OCI-LY3 (cell line): ENCODE measurements at regions not wholly inside any gene's neighbourhood (a gene's known extent, or its start where the extent isn't known, plus 50 kb on each side); places are given as distances from the start of the nearest gene placed in this dataset.

Experiments used
- H2AFZ ChIP-seq: fragments of 200-600, 300-600 bp; shearing (Covaris generic); 2 replicates; pipeline ENCODE4 v1.6.0; 2014; ENCODE audit warnings: antibody characterized with exemption, low read depth, low read length
- H3K27ac ChIP-seq: fragments of 200-600, 300-600 bp; sonication (generic); 2 replicates; pipeline ENCODE4 v1.5.1; 2014; ENCODE audit warnings: mild to moderate bottlenecking, low read length, moderate library complexity, mixed read lengths
- H3K27me3 ChIP-seq: fragments of 200-600, 300-600 bp; sonication (generic); 2 replicates; pipeline ENCODE4 v1.6.1; 2014; ENCODE audit warnings: low read depth, low read length, mixed read lengths
- H3K36me3 ChIP-seq: fragments of 200-600, 300-600 bp; sonication (generic); replicated peaks from 2 replicates; pipeline ENCODE3; 2014; ENCODE audit warnings: low read depth, low read length, mixed read lengths
- H3K4me1 ChIP-seq: fragments of 300-600, 200-600 bp; sonication (generic); 2 replicates; pipeline ENCODE4 v1.6.1; 2014; ENCODE audit warnings: low read length, mixed read lengths
- H3K4me2 ChIP-seq: fragments of 200-600, 300-600 bp; sonication (generic); 2 replicates; pipeline ENCODE4 v1.6.1; 2014; ENCODE audit warnings: low read length, mixed read lengths
- H3K4me3 ChIP-seq: fragments of 300-600, 200-600 bp; sonication (generic); 2 replicates; pipeline ENCODE4 v1.5.1; 2014; ENCODE audit warnings: antibody characterized with exemption, mild to moderate bottlenecking, low read length, moderate library complexity
- H3K79me2 ChIP-seq: fragments of 300-600, 200-600 bp; shearing (Covaris generic); 2 replicates; pipeline ENCODE4 v1.6.1; 2014; ENCODE audit warnings: mild to moderate bottlenecking, low read length, mixed read lengths
- H3K9ac ChIP-seq: fragments of 300-600, 200-600 bp; shearing (Covaris generic); 2 replicates; pipeline ENCODE4 v1.6.0; 2014; ENCODE audit warnings: mild to moderate bottlenecking, low read length, moderate library complexity
- H3K9me3 ChIP-seq: fragments of 200-600, 300-600 bp; shearing (Covaris generic); 2 replicates; pipeline ENCODE4 v1.6.1; 2014; ENCODE audit warnings: low read length, mixed read lengths; ENCODE audit not compliant: insufficient read depth
- H4K20me1 ChIP-seq: fragments of 200-600, 300-600 bp; sonication (generic); 2 replicates; pipeline ENCODE4 v1.6.1; 2016; ENCODE audit warnings: low read length, mixed read lengths; ENCODE audit not compliant: insufficient read depth
- EZH2phosphoT487 ChIP-seq: fragments of 200-600 bp; shearing (Covaris generic); IDR thresholded peaks from 2 replicates; pipeline ENCODE4 v1.6.1; 2018; ENCODE audit warnings: antibody characterized with exemption, mixed run types, low read depth
- TF ChIP-seq, protein P1 (sequence below): fragments of 200-600, 300-600 bp; sonication (generic); IDR thresholded peaks from 2 replicates; pipeline ENCODE4 v1.5.1; 2014; ENCODE audit warnings: antibody characterized with exemption, low read length, low read depth

DNA sequence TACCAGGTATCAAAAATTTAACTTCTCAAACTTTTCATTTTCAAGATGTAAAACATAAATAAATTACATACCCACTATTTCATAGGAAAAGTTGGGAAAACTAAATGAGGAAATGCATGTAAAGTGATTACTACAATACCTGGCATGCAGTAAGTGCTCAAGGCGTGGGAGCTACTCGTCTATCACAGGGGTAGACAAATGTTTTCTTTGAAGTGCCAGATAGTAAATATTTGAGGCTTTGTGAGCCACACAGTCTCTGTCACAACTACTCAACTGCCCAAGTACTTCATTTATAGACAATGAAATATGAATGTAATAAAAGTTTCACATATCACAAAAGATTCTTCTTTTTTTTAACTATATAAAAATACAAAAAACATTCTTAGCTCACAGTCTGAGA, 96.4 kb upstream of the PCGF5 start:
- H4K20me1 ChIP-seq, result no peaks in the 10 kb centered on the region
- no peak overlapping the region for H2AFZ ChIP-seq
- H3K4me1 ChIP-seq, result no peaks in the 10 kb centered on the region
- no peak overlapping the region for H3K27ac ChIP-seq
- H3K4me3 ChIP-seq, result no peak overlapping the region
- no peak overlapping the region for H3K4me2 ChIP-seq
- no peak overlapping the region for H3K9ac ChIP-seq
- H3K36me3 ChIP-seq, result no peaks in the 10 kb centered on the region
- H3K9me3 ChIP-seq, result no peaks in the 10 kb centered on the region
- TF ChIP-seq EZH2phosphoT487, result no peak
- TF ChIP-seq, protein P1, sequence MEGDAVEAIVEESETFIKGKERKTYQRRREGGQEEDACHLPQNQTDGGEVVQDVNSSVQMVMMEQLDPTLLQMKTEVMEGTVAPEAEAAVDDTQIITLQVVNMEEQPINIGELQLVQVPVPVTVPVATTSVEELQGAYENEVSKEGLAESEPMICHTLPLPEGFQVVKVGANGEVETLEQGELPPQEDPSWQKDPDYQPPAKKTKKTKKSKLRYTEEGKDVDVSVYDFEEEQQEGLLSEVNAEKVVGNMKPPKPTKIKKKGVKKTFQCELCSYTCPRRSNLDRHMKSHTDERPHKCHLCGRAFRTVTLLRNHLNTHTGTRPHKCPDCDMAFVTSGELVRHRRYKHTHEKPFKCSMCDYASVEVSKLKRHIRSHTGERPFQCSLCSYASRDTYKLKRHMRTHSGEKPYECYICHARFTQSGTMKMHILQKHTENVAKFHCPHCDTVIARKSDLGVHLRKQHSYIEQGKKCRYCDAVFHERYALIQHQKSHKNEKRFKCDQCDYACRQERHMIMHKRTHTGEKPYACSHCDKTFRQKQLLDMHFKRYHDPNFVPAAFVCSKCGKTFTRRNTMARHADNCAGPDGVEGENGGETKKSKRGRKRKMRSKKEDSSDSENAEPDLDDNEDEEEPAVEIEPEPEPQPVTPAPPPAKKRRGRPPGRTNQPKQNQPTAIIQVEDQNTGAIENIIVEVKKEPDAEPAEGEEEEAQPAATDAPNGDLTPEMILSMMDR, result no peak
- peaks cover 6% of the 10 kb centered on the region for H3K27me3 ChIP-seq
- H3K79me2 ChIP-seq, result no peaks in the 10 kb centered on the region

DNA sequence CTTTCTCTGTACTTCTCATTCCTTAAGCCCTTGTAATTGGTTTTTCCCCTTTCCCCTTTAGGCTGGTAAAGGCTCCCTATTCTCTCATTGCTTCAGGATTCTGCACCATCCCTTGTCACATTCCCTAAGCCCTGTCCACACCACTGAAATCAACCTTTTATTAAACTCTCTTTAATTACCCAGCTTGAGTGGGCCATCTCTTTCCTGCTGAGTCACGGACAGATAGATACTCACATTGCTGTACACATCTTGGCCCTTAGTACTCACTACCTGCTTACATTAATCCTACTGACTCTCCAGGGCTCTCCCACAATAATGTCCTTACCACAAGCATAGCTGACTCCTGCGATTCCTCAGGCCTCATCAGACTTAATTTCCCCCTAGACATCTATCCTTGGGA, 94.0 kb upstream of the PCGF5 start:
- no peaks in the 10 kb centered on the region for H4K20me1 ChIP-seq
- peaks cover 6% of the 10 kb centered on the region for H3K27me3 ChIP-seq
- no peak overlapping the region for H3K27ac ChIP-seq
- H3K4me1 ChIP-seq, result peaks cover 6% of the 10 kb centered on the region; the same call in 1 of the 2 replicates
- TF ChIP-seq, protein P1, result no peak
- TF ChIP-seq EZH2phosphoT487, result no peak
- H3K36me3 ChIP-seq, result no peaks in the 10 kb centered on the region
- no peaks in the 10 kb centered on the region for H3K9me3 ChIP-seq
- H3K79me2 ChIP-seq, result no peaks in the 10 kb centered on the region
- H3K9ac ChIP-seq, result no peak overlapping the region
- no peak overlapping the region for H2AFZ ChIP-seq
- H3K4me3 ChIP-seq, result no peak overlapping the region
- H3K4me2 ChIP-seq, result no peak overlapping the region

DNA sequence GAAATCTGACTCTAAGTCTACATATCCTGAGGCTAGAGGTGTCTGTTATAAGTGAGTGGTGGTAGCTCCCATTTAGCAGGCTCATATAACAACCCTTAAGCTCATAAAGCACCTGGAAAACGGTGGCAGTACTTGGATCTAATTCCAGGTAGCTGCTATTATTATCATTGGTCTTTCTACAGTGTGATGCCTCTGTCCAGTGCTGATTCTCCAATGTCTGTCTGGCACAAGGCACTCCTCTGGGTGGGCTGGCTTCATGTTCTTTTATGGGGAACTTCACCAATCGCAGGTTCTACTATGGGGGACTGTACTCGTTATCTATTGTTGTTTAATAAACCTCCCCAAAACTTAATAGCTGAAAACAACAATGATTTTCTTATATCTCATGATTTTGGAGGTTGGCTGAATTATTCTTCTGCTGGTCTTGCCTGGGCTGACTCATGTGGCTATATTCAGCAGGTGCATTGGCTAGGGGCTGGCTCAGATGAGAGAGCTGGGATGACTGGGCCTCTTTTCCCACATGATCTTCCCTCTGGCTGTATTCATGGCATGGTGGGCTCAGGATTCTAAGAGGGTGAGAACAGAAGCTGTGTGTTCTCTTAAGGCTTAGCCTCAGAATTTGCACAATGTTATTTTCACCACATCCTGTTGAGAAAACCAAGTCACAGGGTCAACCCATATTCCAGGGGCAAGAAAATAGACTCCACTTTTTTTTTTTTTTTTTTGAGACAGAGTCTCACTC, 93.0 kb upstream of the PCGF5 start:
- Histone ChIP-seq H3K27ac (no peak overlapping the region), H3K4me2 (no peak overlapping the region), H4K20me1 (no peaks in the 10 kb centered on the region), H3K27me3 (peaks cover 2% of the 10 kb centered on the region), H3K79me2 (no peaks in the 10 kb centered on the region), H3K9ac (no peak overlapping the region), H3K4me1 (peaks cover 7% of the 10 kb centered on the region; the same call in 1 of the 2 replicates), H3K9me3 (no peaks in the 10 kb centered on the region), H3K36me3 (no peaks in the 10 kb centered on the region), H2AFZ (no peak overlapping the region), H3K4me3 (no peak overlapping the region)
- TF ChIP-seq EZH2phosphoT487, result no peak
- TF ChIP-seq, protein P1, result no peak

DNA sequence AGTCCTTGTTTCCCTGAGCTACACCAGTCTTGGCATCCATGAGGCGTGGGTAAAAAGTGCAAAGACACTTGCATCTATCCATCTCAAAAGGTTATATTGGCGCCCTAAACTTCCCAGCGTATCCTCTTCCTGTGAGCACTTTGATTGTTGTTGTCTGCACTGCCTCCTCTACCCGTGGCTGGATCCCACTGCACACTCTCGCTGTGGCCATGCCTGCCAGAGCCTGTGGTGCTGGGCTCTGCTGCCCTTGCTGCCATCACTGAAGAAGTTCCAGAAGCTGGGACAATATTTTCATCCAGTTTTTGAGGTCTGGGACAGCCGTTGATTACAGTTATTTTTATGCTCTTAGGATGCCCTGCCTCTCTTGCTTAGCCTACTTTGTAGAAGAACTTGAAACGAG, 85.3 kb upstream of the PCGF5 start:
- Histone ChIP-seq H3K9me3 (no peaks in the 10 kb centered on the region), H3K27me3 (no peaks in the 10 kb centered on the region), H3K4me2 (no peak overlapping the region), H2AFZ (no peak overlapping the region), H3K4me1 (peaks cover 7% of the 10 kb centered on the region; the same call in 1 of the 2 replicates), H3K79me2 (no peaks in the 10 kb centered on the region), H3K4me3 (no peak overlapping the region), H3K36me3 (no peaks in the 10 kb centered on the region), H3K27ac (no peak overlapping the region), H3K9ac (no peak overlapping the region), H4K20me1 (no peaks in the 10 kb centered on the region)
- TF ChIP-seq, protein P1, result no peak
- no peak for TF ChIP-seq EZH2phosphoT487
